WTC11 (cell line): ENCODE measurements at regions not wholly inside any gene's neighbourhood (a gene's known extent, or its start where the extent isn't known, plus 50 kb on each side); places are given as distances from the start of the nearest gene placed in this dataset.

Experiments
- ATAC-seq: fragments of 200-7000 bp; cut with Tn5 transposase; 2 replicates; pipeline ENCODE4 v1.10.0; 2021; ENCODE audit warnings: mild to moderate bottlenecking, moderate library complexity
- CTCF ChIA-PET: fragments of 300-600 bp; sonication (Branson Sonifier 250); formaldehyde crosslinking; loops from one replicate; lab custom pipeline; 2021; ENCODE audit warnings: antibody characterized with exemption; lab: Charles Lee
- POLR2A ChIA-PET: fragments of 350-600 bp; sonication (Branson Sonifier 250); formaldehyde crosslinking; loops from one replicate; lab custom pipeline; 2021; ENCODE audit warnings: antibody characterized with exemption; lab: Charles Lee
- DNase-seq: peaks from one replicate; pipeline ENCODE4 v3.0.0; 2021; ENCODE audit warnings: low spot score
- H3K27ac Mint-ChIP-seq: 2 replicates; pipeline ENCODE4 v1.8.0; 2021; ENCODE audit warnings: mixed read lengths
- H3K27me3 Mint-ChIP-seq: 2 replicates; pipeline ENCODE4 v1.8.0; 2021; ENCODE audit warnings: low read depth, mild to moderate bottlenecking, moderate library complexity, mixed read lengths
- H3K36me3 Mint-ChIP-seq: 2 replicates; pipeline ENCODE4 v1.8.0; 2021; ENCODE audit warnings: mixed read lengths
- H3K4me1 Mint-ChIP-seq: 2 replicates; pipeline ENCODE4 v1.8.0; 2022; ENCODE audit warnings: mixed read lengths
- H3K4me3 Mint-ChIP-seq: 2 replicates; pipeline ENCODE4 v1.8.0; 2021; ENCODE audit warnings: mild to moderate bottlenecking, moderate library complexity, mixed read lengths
- H3K9me3 Mint-ChIP-seq: 2 replicates; pipeline ENCODE4 v1.8.0; 2021; ENCODE audit warnings: mixed read lengths
- ATF1 ChIP-seq: sonication (generic); formaldehyde crosslinking; IDR thresholded peaks from 2 replicates; pipeline ENCODE4 v1.8.1; 2023; ENCODE audit warnings: mild to moderate bottlenecking, moderate library complexity, missing genetic modification reagents
- CREB1 ChIP-seq: sonication (generic); formaldehyde crosslinking; IDR thresholded peaks from 2 replicates; pipeline ENCODE4 v1.8.0; 2023; ENCODE audit warnings: mild to moderate bottlenecking, missing genetic modification reagents
- ESRRA ChIP-seq: sonication (generic); formaldehyde crosslinking; IDR thresholded peaks from 2 replicates; pipeline ENCODE4 v1.8.1; 2022; ENCODE audit warnings: mild to moderate bottlenecking, missing genetic modification reagents, borderline replicate concordance
- FOXJ3 ChIP-seq: sonication (generic); formaldehyde crosslinking; IDR thresholded peaks from 2 replicates; pipeline ENCODE4 v1.9.0; 2021; ENCODE audit warnings: missing genetic modification reagents, mild to moderate bottlenecking, borderline replicate concordance
- GTF2I ChIP-seq: fragments of 250-450 bp; sonication (Bioruptor Pico); conservative IDR thresholded peaks from 2 replicates; pipeline ENCODE4 v1.4.0; 2021; ENCODE audit warnings: mild to moderate bottlenecking
- NFATC4 ChIP-seq: fragments of 250-450 bp; sonication (Bioruptor Pico); IDR thresholded peaks from 2 replicates; pipeline ENCODE4 v1.9.0; 2021; ENCODE audit warnings: mild to moderate bottlenecking
- NFYB ChIP-seq: sonication (generic); formaldehyde crosslinking; conservative IDR thresholded peaks from 2 replicates; pipeline ENCODE4 v1.8.0; 2022; ENCODE audit warnings: low read depth, missing genetic modification reagents
- TP53 ChIP-seq: sonication (generic); formaldehyde crosslinking; IDR thresholded peaks from 2 replicates; pipeline ENCODE4 v1.8.1; 2023; ENCODE audit warnings: mild to moderate bottlenecking, missing genetic modification reagents
- ZNF219 ChIP-seq: sonication (generic); formaldehyde crosslinking; IDR thresholded peaks from 2 replicates; pipeline ENCODE4 v1.8.0; 2023; ENCODE audit warnings: missing genetic modification reagents, mild to moderate bottlenecking, borderline replicate concordance
- ZNF263 ChIP-seq: sonication (generic); formaldehyde crosslinking; IDR thresholded peaks from 2 replicates; pipeline ENCODE4 v1.8.1; 2022; ENCODE audit warnings: low read depth, mild to moderate bottlenecking, moderate library complexity, missing genetic modification reagents
- ZNF396 ChIP-seq: fragments of 250-450 bp; sonication (Bioruptor Pico); IDR thresholded peaks from 2 replicates; pipeline ENCODE4 v1.8.0; 2021; ENCODE audit warnings: mild to moderate bottlenecking, moderate library complexity, borderline replicate concordance
- TF ChIP-seq, protein P1 (sequence below): sonication (generic); formaldehyde crosslinking; IDR thresholded peaks from 2 replicates; pipeline ENCODE4 v1.8.1; 2023; ENCODE audit warnings: mild to moderate bottlenecking, moderate library complexity, missing genetic modification reagents
- TF ChIP-seq, protein P2 (sequence below): sonication (generic); formaldehyde crosslinking; IDR thresholded peaks from 2 replicates; pipeline ENCODE4 v1.8.1; 2023; ENCODE audit warnings: mild to moderate bottlenecking, missing genetic modification reagents, borderline replicate concordance
- TF ChIP-seq, protein P3 (sequence below): sonication (generic); formaldehyde crosslinking; IDR thresholded peaks from 2 replicates; pipeline ENCODE4 v1.8.0; 2022; ENCODE audit warnings: mild to moderate bottlenecking, missing genetic modification reagents
- TF ChIP-seq, protein P4 (sequence below): fragments of 250-450 bp; sonication (Bioruptor Pico); IDR thresholded peaks from 2 replicates; pipeline ENCODE4 v1.9.0; 2021; ENCODE audit warnings: mild to moderate bottlenecking, borderline replicate concordance
- TF ChIP-seq, protein P5 (sequence below): fragments of 250-450 bp; sonication (Bioruptor Pico); IDR thresholded peaks from 2 replicates; pipeline ENCODE4 v1.9.0; 2021; ENCODE audit warnings: mild to moderate bottlenecking
- TF ChIP-seq, protein P6 (sequence below): fragments of 250-450 bp; sonication (Bioruptor Pico); IDR thresholded peaks from 2 replicates; pipeline ENCODE4 v2.1.2; 2022; ENCODE audit warnings: mild to moderate bottlenecking, moderate library complexity
- TF ChIP-seq, protein P7 (sequence below): sonication (generic); formaldehyde crosslinking; IDR thresholded peaks from 2 replicates; pipeline ENCODE4 v1.8.0; 2023; ENCODE audit warnings: mild to moderate bottlenecking, missing genetic modification reagents

DNA sequence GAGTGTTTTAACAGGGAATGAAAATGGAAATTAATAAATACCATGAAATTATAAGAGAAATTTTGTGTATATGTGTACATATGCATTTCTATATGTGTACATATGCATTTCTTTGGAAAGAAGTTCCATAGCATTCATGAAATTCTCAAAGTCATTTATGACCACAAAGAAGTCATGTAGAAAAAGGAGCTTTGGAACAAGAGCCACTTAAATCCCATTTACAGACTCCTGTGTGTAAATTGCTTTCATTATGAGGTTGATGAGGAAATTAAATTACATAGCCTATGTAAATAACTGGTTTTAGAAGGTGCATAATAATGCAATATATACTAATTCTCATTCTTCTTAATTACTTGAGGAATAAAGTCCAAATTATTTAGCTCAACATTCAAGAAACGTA lies 450.5 kb upstream of the SYT1 start:
- TF ChIP-seq ZNF396 (CRISPR knock-in tag) (no peak), CREB1 (no peak), NFYB (CRISPR knock-in tag) (no peak), NFATC4 (no peak), ZNF263 (CRISPR knock-in tag) (no peak), TP53 (CRISPR knock-in tag) (no peak), ESRRA (CRISPR knock-in tag) (no peak), GTF2I (CRISPR knock-in tag) (no peak), ZNF219 (CRISPR knock-in tag) (no peak), ATF1 (no peak)
- TF ChIP-seq, protein P1, sequence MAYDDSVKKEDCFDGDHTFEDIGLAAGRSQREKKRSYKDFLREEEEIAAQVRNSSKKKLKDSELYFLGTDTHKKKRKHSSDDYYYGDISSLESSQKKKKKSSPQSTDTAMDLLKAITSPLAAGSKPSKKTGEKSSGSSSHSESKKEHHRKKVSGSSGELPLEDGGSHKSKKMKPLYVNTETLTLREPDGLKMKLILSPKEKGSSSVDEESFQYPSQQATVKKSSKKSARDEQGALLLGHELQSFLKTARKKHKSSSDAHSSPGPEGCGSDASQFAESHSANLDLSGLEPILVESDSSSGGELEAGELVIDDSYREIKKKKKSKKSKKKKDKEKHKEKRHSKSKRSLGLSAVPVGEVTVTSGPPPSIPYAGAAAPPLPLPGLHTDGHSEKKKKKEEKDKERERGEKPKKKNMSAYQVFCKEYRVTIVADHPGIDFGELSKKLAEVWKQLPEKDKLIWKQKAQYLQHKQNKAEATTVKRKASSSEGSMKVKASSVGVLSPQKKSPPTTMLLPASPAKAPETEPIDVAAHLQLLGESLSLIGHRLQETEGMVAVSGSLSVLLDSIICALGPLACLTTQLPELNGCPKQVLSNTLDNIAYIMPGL, result no peak
- TF ChIP-seq, protein P2, sequence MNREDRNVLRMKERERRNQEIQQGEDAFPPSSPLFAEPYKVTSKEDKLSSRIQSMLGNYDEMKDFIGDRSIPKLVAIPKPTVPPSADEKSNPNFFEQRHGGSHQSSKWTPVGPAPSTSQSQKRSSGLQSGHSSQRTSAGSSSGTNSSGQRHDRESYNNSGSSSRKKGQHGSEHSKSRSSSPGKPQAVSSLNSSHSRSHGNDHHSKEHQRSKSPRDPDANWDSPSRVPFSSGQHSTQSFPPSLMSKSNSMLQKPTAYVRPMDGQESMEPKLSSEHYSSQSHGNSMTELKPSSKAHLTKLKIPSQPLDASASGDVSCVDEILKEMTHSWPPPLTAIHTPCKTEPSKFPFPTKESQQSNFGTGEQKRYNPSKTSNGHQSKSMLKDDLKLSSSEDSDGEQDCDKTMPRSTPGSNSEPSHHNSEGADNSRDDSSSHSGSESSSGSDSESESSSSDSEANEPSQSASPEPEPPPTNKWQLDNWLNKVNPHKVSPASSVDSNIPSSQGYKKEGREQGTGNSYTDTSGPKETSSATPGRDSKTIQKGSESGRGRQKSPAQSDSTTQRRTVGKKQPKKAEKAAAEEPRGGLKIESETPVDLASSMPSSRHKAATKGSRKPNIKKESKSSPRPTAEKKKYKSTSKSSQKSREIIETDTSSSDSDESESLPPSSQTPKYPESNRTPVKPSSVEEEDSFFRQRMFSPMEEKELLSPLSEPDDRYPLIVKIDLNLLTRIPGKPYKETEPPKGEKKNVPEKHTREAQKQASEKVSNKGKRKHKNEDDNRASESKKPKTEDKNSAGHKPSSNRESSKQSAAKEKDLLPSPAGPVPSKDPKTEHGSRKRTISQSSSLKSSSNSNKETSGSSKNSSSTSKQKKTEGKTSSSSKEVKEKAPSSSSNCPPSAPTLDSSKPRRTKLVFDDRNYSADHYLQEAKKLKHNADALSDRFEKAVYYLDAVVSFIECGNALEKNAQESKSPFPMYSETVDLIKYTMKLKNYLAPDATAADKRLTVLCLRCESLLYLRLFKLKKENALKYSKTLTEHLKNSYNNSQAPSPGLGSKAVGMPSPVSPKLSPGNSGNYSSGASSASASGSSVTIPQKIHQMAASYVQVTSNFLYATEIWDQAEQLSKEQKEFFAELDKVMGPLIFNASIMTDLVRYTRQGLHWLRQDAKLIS (CRISPR knock-in tag), result no peak
- TF ChIP-seq, protein P3, sequence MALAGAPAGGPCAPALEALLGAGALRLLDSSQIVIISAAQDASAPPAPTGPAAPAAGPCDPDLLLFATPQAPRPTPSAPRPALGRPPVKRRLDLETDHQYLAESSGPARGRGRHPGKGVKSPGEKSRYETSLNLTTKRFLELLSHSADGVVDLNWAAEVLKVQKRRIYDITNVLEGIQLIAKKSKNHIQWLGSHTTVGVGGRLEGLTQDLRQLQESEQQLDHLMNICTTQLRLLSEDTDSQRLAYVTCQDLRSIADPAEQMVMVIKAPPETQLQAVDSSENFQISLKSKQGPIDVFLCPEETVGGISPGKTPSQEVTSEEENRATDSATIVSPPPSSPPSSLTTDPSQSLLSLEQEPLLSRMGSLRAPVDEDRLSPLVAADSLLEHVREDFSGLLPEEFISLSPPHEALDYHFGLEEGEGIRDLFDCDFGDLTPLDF (CRISPR knock-in tag), result no peak
- TF ChIP-seq, protein P4, sequence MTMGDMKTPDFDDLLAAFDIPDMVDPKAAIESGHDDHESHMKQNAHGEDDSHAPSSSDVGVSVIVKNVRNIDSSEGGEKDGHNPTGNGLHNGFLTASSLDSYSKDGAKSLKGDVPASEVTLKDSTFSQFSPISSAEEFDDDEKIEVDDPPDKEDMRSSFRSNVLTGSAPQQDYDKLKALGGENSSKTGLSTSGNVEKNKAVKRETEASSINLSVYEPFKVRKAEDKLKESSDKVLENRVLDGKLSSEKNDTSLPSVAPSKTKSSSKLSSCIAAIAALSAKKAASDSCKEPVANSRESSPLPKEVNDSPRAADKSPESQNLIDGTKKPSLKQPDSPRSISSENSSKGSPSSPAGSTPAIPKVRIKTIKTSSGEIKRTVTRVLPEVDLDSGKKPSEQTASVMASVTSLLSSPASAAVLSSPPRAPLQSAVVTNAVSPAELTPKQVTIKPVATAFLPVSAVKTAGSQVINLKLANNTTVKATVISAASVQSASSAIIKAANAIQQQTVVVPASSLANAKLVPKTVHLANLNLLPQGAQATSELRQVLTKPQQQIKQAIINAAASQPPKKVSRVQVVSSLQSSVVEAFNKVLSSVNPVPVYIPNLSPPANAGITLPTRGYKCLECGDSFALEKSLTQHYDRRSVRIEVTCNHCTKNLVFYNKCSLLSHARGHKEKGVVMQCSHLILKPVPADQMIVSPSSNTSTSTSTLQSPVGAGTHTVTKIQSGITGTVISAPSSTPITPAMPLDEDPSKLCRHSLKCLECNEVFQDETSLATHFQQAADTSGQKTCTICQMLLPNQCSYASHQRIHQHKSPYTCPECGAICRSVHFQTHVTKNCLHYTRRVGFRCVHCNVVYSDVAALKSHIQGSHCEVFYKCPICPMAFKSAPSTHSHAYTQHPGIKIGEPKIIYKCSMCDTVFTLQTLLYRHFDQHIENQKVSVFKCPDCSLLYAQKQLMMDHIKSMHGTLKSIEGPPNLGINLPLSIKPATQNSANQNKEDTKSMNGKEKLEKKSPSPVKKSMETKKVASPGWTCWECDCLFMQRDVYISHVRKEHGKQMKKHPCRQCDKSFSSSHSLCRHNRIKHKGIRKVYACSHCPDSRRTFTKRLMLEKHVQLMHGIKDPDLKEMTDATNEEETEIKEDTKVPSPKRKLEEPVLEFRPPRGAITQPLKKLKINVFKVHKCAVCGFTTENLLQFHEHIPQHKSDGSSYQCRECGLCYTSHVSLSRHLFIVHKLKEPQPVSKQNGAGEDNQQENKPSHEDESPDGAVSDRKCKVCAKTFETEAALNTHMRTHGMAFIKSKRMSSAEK, result no peak
- TF ChIP-seq, all 79 proteins: peak for 0
- Mint-ChIP-seq H3K4me3 (no peak overlapping the region), H3K27me3 (peaks cover 2% of the 10 kb centered on the region; the same call in 1 of the 2 replicates), H3K9me3 (peaks cover 5% of the 10 kb centered on the region), H3K4me1 (peaks cover 5% of the 10 kb centered on the region), H3K36me3 (no peaks in the 10 kb centered on the region), H3K27ac (no peak overlapping the region)
- ChIA-PET POLR2A (no interaction called here), CTCF (interaction anchor here (1.4 kb wide), 1 partner anchor 184 kb away, joined by 4 read pairs; no protein-coding TSS in a partner anchor)
- ATAC-seq (no peak), DNase-seq (no peak)

DNA sequence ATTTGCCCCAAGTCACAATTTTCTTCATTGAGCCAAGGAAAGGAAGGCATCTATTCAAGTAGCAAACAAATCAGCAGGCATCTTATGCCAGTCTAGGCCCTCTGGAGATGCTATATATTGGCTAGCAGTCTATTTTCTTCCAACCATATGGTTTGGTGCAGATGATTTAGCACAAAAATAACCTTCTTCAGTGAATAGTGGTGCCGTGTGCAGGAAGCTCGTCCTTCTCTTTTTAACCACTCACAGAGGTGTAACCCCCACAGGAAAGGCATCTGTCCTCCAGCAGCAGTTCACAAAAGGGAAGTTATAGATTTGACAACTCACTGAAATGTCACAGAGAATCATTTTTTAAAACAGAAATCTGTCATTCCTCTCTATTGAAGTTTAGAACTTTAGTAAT lies 445.7 kb upstream of the SYT1 start:
- ChIA-PET POLR2A (no interaction called here), CTCF (no interaction called here)
- peaks cover 5% of the 10 kb centered on the region for H3K4me1 Mint-ChIP-seq
- no peaks in the 10 kb centered on the region for H3K9me3 Mint-ChIP-seq
- H3K36me3 Mint-ChIP-seq, result no peaks in the 10 kb centered on the region
- ATAC-seq (no peak), DNase-seq (no peak)
- H3K27ac Mint-ChIP-seq, result no peak overlapping the region
- no peaks in the 10 kb centered on the region for H3K27me3 Mint-ChIP-seq
- no peak overlapping the region for H3K4me3 Mint-ChIP-seq
- TF ChIP-seq, protein P5, sequence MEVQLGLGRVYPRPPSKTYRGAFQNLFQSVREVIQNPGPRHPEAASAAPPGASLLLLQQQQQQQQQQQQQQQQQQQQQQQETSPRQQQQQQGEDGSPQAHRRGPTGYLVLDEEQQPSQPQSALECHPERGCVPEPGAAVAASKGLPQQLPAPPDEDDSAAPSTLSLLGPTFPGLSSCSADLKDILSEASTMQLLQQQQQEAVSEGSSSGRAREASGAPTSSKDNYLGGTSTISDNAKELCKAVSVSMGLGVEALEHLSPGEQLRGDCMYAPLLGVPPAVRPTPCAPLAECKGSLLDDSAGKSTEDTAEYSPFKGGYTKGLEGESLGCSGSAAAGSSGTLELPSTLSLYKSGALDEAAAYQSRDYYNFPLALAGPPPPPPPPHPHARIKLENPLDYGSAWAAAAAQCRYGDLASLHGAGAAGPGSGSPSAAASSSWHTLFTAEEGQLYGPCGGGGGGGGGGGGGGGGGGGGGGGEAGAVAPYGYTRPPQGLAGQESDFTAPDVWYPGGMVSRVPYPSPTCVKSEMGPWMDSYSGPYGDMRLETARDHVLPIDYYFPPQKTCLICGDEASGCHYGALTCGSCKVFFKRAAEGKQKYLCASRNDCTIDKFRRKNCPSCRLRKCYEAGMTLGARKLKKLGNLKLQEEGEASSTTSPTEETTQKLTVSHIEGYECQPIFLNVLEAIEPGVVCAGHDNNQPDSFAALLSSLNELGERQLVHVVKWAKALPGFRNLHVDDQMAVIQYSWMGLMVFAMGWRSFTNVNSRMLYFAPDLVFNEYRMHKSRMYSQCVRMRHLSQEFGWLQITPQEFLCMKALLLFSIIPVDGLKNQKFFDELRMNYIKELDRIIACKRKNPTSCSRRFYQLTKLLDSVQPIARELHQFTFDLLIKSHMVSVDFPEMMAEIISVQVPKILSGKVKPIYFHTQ, result no peak
- TF ChIP-seq, protein P6, sequence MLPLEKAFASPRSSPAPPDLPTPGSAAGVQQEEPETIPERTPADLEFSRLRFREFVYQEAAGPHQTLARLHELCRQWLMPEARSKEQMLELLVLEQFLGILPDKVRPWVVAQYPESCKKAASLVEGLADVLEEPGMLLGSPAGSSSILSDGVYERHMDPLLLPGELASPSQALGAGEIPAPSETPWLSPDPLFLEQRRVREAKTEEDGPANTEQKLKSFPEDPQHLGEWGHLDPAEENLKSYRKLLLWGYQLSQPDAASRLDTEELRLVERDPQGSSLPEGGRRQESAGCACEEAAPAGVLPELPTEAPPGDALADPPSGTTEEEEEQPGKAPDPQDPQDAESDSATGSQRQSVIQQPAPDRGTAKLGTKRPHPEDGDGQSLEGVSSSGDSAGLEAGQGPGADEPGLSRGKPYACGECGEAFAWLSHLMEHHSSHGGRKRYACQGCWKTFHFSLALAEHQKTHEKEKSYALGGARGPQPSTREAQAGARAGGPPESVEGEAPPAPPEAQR, result no peak
- TF ChIP-seq, protein P7, sequence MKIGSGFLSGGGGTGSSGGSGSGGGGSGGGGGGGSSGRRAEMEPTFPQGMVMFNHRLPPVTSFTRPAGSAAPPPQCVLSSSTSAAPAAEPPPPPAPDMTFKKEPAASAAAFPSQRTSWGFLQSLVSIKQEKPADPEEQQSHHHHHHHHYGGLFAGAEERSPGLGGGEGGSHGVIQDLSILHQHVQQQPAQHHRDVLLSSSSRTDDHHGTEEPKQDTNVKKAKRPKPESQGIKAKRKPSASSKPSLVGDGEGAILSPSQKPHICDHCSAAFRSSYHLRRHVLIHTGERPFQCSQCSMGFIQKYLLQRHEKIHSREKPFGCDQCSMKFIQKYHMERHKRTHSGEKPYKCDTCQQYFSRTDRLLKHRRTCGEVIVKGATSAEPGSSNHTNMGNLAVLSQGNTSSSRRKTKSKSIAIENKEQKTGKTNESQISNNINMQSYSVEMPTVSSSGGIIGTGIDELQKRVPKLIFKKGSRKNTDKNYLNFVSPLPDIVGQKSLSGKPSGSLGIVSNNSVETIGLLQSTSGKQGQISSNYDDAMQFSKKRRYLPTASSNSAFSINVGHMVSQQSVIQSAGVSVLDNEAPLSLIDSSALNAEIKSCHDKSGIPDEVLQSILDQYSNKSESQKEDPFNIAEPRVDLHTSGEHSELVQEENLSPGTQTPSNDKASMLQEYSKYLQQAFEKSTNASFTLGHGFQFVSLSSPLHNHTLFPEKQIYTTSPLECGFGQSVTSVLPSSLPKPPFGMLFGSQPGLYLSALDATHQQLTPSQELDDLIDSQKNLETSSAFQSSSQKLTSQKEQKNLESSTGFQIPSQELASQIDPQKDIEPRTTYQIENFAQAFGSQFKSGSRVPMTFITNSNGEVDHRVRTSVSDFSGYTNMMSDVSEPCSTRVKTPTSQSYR (CRISPR knock-in tag), result no peak
- no peak for TF ChIP-seq FOXJ3 (CRISPR knock-in tag)
